ENCODE measurements at regions not wholly inside any gene's neighbourhood (a gene's known extent, or its start where the extent isn't known, plus 50 kb on each side); places are given as distances from the start of the nearest gene placed in this dataset.
"Not testable (repeated sequence)": the region's sequence is repeated elsewhere in the genome, so short reads cannot be mapped to it uniquely, and the experiment has no call there.

DNA sequence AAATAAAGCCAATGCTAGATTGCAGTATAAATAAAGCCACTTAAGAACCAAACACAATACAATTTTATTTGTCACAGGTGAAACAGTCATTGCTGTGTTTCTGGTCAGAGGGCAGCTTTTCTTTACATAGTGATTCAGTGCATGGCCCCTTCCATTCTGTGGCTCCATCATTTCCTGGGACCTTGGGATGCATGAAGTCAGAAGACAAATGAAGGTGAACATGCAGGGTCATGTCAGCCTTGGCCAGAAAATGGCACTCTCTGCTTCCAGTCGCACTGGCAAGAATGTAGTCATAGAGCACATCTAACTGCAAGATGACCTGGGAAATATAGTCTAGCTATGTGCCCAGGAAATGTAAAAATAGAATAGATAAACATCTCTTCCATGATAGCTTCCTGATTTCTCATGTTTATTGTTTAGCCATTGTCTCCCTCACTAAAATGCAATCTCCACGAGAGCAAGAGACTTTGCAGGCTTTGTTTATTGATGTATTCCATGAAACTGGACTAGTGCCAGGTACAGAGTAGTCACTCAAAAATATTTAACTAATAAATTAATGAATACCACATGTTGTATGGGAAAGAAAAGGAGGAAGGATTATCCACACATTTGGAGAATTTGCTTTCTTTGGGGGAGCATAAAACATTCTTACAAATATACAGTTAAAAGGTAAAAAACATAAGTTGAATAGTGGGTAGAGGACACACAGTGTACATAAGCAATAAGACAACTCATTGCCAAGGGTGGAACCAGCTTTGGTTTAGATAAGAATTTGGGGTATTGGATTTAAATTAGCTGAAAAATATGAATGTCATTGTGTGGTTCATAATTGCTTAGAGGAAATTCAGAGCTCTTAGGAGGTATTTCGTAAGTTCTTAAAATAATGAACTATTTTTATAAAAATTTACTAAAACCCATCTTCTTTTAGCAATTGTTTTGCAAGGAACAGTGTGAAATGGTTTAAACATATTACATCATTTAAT, 343.8 kb downstream of the PID1 start:
- Histone ChIP-seq H3K27ac (no peak overlapping the region), H3K4me1 (no peaks in the 10 kb centered on the region), H3K27me3 (no peaks in the 10 kb centered on the region), H3K36me3 (no peaks in the 10 kb centered on the region), H3K4me3 (no peak overlapping the region), H3K9me3 (no peaks in the 10 kb centered on the region), H3K9ac (ENCODE audit: low read depth in 2 of 2, low read length in 2 of 2) (no peak overlapping the region)
- no peak for DNase-seq
- TF ChIP-seq, protein P1, sequence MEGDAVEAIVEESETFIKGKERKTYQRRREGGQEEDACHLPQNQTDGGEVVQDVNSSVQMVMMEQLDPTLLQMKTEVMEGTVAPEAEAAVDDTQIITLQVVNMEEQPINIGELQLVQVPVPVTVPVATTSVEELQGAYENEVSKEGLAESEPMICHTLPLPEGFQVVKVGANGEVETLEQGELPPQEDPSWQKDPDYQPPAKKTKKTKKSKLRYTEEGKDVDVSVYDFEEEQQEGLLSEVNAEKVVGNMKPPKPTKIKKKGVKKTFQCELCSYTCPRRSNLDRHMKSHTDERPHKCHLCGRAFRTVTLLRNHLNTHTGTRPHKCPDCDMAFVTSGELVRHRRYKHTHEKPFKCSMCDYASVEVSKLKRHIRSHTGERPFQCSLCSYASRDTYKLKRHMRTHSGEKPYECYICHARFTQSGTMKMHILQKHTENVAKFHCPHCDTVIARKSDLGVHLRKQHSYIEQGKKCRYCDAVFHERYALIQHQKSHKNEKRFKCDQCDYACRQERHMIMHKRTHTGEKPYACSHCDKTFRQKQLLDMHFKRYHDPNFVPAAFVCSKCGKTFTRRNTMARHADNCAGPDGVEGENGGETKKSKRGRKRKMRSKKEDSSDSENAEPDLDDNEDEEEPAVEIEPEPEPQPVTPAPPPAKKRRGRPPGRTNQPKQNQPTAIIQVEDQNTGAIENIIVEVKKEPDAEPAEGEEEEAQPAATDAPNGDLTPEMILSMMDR (IDR thresholded peaks at IDR 0.05) = no peak
- intact Hi-C loops (cut with DNase I) = no loop called here

DNA sequence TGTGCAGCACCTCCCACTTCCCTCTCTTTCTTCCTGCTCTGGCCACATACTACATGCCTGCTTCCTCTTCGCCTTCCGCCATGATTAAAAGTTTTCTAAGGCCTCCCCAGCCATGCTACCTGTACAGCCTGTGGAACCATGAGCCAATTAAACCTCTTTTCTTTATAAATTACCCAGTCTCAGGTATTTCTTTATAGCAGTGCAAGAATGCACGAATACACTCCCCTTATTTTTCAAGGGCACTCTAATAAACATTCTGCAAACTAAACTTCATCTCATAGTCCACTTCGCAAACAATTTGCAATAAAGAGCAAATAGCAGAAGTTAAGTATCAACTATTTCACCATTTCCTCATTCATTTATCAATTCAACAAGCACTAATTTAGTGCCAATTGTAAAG, 351.3 kb downstream of the PID1 start:
- Histone ChIP-seq H3K4me1 (no peaks in the 10 kb centered on the region), H3K9me3 (no peaks in the 10 kb centered on the region), H3K9ac (ENCODE audit: low read depth in 2 of 2, low read length in 2 of 2) (no peak overlapping the region), H3K4me3 (no peak overlapping the region), H3K36me3 (no peaks in the 10 kb centered on the region), H3K27ac (no peak overlapping the region), H3K27me3 (no peaks in the 10 kb centered on the region)
- intact Hi-C loops (cut with DNase I) = no loop called here
- TF ChIP-seq, protein P1 (IDR thresholded peaks at IDR 0.05) = no peak
- no peak for DNase-seq

DNA sequence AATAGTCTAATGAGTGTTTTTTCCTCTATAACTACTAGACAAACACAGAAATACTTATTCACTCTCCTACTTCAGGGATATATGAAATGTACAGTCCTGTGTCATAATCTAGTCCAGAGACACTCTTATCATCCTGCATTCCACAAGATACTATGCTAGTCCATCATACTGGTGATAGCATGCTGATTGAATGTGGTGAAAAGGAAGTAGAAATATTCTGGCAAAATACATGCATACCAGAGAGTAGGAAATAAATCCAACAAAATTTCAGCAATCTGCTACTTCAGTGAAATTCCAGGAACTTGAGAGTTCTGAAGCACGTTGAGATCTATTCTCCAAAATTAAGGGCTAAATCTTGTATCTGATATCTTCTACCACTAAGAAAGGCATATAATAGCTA, 353.9 kb downstream of the PID1 start:
- Histone ChIP-seq H3K27me3 (no peaks in the 10 kb centered on the region), H3K9ac (ENCODE audit: low read depth in 2 of 2, low read length in 2 of 2) (no peak overlapping the region), H3K4me1 (no peaks in the 10 kb centered on the region), H3K4me3 (no peak overlapping the region), H3K9me3 (no peaks in the 10 kb centered on the region), H3K36me3 (no peaks in the 10 kb centered on the region), H3K27ac (no peak overlapping the region)
- TF ChIP-seq, protein P1 (IDR thresholded peaks at IDR 0.05) = no peak
- intact Hi-C loops (cut with DNase I) = no loop called here
- no peak for DNase-seq

DNA sequence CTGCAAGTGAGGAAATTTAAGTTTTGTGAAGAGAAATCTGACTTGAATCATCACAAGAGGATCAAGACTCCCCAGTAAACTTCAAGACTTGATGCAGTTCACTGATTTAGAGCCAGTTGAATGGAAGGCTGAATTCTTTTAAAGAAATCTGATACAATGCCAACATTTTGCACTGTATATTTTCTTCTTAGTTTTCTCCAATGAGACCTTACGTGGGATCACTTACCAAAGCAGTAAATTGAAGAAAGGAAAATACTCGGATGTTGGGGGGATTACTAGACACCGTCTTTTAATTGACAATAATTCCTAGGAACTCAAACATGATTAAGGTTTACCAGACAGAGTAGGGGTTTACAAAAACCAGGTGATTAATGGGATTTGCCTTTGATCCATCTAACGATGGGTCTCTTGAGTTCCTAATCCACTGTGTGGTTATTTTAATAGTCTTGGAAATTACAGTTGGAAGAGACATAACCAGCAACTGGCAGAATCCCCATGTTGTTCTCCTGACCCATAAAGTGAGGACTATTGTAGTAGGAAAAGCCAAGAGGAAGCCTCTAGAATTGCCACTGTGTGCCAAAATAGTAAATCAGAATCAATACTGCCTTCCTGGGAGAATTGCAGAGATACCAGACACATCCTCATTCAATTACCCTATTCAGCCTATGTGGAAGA, 354.5 kb downstream of the PID1 start:
- TF ChIP-seq, protein P1 (IDR thresholded peaks at IDR 0.05) = no peak
- no peak overlapping the region for H3K27ac ChIP-seq
- intact Hi-C loops (cut with DNase I) = no loop called here
- no peaks in the 10 kb centered on the region for H3K36me3 ChIP-seq
- no peak for DNase-seq
- no peaks in the 10 kb centered on the region for H3K4me1 ChIP-seq
- H3K27me3 ChIP-seq = no peaks in the 10 kb centered on the region
- no peak overlapping the region for H3K9ac ChIP-seq (ENCODE audit: low read depth in 2 of 2, low read length in 2 of 2)
- H3K9me3 ChIP-seq = no peaks in the 10 kb centered on the region
- no peak overlapping the region for H3K4me3 ChIP-seq

DNA sequence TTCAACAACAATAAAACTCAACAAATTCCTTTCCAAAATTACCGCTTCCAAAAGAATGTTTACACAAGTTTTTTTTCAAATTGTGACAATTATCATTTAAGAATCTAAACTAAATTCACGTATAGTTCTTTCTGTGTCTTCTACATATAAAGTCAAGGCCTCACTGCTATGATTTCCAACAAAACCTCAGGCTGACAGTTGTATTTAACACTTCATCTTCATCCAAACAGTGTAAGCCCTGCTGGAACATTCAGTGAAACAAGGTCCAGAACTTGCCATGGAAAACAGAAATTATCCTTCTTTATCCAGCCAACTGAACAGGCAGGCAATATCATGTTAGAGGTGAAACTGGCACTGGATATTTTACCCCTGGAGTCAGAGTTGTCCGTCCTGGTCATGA, 357.9 kb downstream of the PID1 start:
- Histone ChIP-seq H3K36me3 (no peaks in the 10 kb centered on the region), H3K9me3 (no peaks in the 10 kb centered on the region), H3K4me1 (no peaks in the 10 kb centered on the region), H3K27me3 (no peaks in the 10 kb centered on the region), H3K4me3 (no peak overlapping the region), H3K27ac (no peak overlapping the region), H3K9ac (ENCODE audit: low read depth in 2 of 2, low read length in 2 of 2) (no peak overlapping the region)
- intact Hi-C loops (cut with DNase I) = no loop called here
- TF ChIP-seq, protein P1 (IDR thresholded peaks at IDR 0.05) = no peak
- DNase-seq = no peak

DNA sequence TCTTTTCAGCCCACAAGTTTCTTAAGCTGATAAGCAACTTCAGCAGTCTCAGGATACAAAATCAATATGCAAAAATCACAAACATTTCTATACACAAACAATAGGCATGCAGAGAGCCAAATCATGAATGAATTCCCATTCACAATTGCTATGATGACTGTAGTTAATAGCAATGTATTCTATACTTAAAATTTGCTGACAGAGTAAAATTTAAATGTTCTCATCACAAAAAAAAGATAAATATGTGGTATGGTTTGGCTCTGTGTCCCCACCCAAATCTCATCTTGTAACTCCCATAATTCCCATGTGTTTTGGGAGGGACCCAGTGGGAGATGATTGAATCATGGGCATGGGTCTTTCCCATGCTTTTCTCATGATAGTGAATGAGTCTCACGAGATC, 360.2 kb downstream of the PID1 start:
- H3K27ac ChIP-seq; DNase-seq; H3K27me3 ChIP-seq; H3K9me3 ChIP-seq; H3K4me3 ChIP-seq; H3K4me1 ChIP-seq; H3K36me3 ChIP-seq; intact Hi-C loops (cut with DNase I); H3K9ac ChIP-seq (ENCODE audit: low read depth in 2 of 2, low read length in 2 of 2): not testable (repeated sequence)
